NCI-H510A treated with DMSO at 0.1 percent for 48 hours (cell line): ENCODE measurements at regions not wholly inside any gene's neighbourhood (a gene's known extent, or its start where the extent isn't known, plus 50 kb on each side); places are given as distances from the start of the nearest gene placed in this dataset.
"Not testable (repeated sequence)": the region's sequence is repeated elsewhere in the genome, so short reads cannot be mapped to it uniquely, and the experiment has no call there.

Source experiments
- DNase-seq: peaks from one replicate; lab custom pipeline; 2025; lab: John Stamatoyannopoulos, UW

DNA sequence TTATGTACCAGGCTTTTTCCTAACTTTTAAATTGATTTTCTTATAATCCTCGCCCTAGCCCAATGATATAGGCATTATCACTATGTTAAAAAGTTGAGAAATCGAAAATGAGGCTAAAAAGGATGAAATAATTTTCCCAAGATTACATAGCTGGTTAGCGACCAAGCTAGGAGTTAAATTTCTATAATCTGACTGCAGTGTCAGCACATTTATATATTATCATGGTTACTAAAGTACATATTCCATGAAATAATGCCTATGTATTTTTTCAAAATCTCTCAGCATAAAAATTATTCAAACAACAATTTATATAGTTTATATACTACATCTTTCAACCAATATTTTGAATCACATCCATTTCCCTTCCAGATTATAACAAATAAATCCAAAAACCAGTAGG, 317.3 kb upstream of the TFPI start:
- no peak for DNase-seq

DNA sequence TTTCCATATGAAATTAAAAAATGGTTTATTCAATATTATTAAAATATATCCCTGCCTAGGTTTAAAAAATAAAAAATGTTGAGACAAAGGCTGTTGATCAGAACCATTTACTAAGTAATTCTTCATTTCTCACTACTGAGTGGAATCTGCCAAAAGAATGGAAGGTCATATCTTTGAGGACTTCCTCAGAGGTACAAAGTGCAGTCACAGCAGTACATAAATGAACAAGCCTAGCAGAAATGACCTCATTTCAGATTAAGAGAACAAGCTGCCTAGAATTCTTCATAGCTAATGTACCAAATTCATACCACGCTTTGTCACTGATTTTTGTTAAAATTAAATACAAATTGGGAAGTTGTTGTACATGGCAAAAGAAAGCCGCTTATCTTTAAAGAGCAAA, 318.9 kb upstream of the TFPI start:
- no peak for DNase-seq

DNA sequence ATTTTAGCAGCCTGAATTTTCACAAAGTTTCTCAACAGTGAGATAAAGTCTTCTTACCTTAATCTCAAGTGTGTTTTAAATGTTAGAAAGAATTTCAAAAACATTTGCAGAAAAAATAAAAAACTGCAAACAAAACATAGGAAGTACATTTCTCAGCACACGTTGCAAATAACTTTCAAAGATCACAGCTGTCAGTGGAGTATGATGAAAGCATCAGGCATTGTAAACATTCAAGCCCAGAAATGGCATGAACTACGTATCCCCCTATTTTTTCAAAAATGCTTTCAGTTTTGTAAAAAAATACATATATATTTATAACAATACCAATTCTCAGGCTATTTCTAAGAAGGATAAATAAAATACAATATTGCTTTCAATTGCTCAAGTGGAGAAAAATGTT, 320.6 kb upstream of the TFPI start:
- DNase-seq, result no peak

DNA sequence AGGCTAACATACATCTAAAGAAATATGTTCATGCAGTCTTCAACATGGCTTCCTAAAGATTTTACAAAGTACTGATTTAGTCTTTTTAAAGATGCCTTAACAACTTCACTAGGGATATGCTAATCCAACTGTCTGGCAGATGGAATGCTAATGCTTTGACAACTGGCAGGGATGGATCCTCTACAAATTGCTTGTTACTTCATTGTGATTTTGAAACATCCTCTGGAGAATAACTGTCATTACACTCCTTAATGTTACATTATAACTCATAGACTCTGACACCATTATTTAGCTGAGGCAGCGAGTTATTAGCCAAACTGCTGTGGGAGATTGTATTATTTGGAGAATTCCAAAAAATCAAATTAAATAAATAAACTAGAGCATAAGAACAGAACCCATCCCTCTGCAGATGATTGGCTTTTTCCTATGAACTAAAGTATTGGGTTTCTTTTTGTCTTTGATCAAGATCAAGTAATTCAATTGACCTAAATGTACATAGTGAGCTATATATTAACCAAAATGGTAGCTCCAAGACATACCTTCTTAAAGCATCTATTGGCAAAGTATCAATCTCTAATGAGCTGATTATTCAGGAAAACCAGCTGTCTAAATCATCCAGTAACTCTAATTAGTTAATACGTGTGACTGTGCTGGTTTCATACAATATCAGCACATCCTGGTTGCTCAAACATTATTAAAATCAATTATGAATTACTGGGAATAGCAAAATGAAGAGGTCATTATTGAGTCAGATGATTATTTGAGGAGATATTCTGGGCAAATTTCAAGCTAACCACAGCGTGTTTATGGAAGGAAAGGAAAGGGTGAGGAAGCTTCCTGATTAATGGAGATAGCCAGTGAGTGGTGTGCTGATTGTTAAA, 321.3 kb upstream of the TFPI start:
- no peak for DNase-seq

DNA sequence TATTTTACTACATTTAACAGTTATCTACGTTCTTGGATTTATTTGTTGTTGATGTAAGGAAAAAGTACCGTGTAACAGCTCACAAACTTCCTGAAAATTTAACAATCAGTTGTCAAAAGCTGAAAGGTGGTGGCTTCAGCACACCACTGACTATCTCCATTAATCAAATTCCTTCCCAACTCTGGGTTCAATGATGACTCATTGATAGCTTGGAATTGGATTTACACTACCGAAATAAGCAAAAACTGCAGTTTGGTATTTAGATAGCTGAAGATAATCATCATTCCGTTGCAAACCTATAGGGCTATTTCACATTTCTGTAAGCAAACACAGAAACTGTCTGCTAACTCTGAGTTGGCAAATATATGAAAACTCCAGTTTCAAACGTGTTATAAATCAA, 322.3 kb upstream of the TFPI start:
- DNase-seq, result no peak

DNA sequence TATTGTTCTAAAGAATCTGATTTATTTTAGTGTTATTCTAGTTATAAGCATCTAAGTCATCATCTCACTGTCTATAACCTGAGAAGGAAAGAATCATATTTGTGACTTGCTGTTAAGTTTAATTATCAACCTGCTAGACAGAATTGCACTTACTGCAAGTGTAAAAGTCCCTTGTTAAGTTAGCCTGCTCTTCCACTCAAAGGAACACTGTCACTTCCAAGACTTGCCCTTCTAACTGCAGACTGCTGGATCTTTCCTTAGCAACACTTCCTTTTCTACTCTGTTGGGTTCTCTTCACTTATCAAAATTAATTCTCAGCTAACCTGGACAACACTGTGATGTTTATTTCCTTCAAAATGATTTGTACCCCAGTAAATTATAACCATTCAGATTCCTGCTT, 323.2 kb upstream of the TFPI start:
- DNase-seq, result no peak

DNA sequence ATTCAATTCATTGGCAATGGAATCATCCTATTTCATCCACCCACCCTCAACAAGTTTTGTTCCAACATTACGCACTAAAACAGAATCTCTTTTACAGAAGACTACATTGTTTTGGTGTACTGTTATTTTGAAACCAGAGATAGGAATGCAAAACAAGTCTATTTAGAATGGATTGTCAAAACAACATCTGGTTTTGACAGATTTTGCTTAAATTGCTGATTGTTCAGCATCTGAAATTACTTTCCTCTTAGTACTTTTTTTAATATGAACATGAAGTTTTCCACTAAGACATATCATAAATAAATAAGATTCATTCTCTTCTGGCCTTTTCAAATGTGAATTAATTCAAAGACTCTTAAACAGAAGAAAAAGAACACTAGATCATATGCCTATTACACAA, 323.9 kb upstream of the TFPI start:
- no peak for DNase-seq

DNA sequence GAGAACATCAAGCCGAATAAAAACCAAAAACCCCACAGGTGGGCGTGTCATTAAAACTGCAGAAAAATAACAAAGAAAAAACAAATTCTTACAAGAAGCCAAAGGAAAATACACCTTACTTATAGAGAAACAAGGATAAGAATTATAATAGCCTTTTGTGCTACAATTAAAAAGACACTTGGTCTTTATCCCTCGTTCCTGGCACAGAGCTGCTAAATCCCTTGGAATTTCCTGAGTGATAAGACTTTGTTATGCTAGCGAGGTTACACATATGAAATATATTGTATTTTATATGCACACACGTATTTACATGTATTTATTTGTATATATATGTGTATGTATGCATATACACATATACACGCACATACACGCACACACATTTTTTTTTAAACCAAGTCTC, 325.3 kb upstream of the TFPI start:
- DNase-seq, result no peak

DNA sequence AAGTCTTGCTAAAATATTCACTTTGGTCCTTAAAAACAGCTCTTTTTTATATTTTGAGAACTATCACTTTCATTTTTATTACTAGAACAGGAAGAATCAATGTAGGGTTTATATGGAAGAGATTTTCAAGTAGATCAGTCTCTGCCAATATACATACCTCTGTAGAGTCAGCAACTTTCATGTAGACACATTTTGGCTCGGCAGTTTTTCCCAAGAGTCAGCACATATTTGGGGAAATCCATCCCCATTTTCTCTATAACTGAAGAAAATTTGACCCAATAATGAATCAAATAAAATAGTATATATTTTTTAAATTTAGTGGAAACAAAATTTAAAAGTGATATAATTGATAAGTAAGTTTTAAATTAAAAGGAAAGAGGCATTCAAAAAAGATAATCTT, 329.8 kb upstream of the TFPI start:
- no peak for DNase-seq

DNA sequence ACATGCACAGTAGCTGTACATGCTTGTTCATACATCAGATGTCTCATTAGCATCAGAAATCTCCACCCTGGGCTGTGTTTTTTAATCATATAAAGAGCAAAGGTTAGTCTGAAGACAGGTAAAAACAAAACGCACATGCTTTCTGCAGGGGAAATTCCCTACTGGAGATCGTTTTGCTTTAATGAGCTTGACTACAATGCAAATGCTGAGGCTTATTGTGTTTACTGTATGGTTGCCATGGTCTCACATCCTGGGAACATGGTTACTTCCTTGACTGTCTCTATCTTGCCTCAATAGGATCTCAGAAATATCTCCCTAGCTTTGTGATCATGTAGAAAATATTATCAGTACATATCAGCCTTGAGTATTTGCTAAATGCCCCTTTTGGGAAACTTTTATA, 336.5 kb upstream of the TFPI start:
- no peak for DNase-seq

DNA sequence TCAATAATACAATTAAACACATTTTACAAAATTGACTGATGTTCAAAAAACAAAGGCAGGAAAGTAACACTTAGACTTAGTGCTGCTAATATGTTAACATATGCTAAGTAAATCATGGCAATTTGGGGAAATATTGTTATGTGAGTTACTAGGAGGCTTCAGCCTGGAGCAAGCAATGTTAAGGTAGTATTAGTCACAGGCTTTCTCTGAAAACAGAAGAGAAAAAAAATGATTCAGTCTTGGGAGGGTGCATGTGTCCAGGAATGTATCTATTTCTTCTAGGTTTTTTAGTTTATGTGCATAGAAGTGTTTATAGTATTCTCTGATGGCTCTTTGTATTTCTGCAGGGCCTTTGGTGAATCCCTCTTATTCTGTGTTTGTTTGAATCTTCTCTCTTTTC, 345.8 kb upstream of the TFPI start:
- DNase-seq, result no peak

DNA sequence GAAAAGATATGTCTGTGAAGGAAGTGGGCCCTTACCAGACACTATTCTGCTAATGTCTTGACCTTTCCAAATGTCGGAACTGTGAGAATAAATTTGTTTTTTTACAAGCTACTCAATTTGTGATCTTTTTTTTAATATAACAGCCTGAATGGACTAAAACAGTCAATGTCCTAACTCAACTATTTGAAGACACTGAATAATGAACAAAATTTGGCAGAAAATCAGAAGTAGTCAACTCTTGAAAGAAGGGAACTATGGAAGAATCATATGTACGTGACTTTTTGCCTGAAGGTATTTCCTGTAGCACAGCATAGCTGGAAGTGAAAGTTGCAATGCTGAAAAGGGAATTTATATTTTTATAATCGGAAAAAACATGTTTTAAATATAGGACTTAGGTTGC, 351.8 kb upstream of the TFPI start:
- DNase-seq, result no peak

DNA sequence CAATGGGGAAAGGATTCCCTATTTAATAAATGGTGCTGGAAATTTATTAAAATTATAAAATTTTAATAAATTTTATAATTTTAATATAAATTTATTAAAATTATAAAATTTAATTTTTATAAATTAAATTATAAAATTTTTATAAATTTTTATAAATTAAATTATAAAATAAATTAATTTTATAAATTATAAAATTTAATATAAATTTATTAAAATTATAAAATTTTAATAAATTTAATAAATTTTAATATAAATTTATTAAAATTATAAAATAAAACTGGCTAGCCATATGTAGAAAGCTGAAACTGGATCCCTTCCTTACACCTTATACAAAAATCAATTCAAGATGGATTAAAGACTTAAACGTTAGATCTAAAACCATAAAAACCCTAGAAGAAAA, 356.7 kb upstream of the TFPI start:
- DNase-seq, result not testable (repeated sequence)

DNA sequence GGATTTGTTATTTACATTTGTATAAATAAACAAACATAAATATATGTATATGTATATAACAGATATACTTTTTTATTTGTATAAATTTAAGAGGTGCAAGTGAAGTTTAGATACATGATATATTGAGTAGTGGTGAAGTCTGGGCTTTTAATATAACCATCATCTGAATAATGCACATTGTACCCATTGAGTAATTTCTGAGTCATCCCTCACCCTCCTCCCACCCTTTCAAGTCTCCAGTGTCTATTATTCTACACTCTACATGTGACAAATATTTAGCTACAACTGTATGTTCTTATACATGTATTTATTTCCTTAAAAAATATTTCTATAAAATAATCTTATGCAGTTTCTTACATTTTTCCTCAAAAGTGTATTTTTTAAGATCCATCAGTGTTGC, 358.7 kb upstream of the TFPI start:
- DNase-seq, result no peak

DNA sequence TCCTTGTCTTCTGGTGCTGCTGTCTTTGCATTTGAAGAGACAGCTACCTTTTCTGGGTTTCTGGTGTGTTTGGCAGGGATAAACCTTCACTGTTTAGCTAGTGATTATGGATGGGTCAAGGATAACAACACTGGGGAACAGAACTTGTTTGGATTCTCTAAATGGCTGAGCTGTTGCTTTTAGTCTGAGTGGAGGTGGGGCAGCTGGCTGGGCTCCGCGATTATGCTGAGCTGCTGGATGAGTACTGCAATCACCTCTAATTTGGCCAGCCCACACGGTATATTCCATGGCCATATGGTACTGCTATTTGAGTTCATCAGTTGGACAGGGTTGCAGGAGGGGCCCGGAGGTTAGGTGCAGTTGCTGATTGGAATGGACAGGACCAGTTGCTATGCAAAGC, 361.6 kb upstream of the TFPI start:
- no peak for DNase-seq

DNA sequence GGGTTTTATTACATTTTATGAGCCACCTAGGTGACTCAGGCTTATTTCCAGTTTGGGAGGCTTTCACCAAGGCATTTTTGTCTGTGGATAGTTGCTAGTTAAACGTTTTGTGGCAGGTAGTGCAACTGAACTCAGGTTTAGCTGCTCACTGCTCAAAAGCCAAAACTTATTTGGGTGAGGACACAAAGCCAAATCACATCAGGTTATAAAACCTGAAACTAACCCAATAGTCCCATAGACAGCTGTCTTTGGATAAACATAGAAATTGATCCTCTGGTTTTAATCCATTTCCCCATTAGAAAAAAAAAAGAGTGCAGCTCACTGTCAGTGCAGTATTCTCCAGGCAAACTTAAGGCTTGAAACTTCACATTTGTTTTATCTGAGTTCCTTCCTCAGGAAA, 362.6 kb upstream of the TFPI start:
- DNase-seq, result no peak

DNA sequence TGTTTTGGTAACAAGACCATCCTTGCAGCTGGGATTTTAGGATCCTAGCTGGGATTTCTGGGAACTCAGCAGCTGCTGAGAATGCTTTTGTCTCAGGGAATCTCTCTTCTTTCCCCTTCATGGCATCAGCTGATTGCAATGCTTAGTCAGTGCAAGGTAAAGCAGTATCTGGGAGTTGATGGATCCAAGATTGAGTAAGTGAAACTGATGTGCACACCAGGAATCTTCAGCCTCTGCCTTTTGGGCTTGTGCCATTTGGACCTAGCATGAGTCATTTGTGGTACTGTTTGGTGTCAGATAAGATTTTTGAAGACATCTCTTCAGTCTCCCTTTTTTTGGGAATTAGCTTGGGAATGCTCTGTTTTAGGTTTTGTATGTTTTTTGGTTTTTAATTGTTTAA, 363.3 kb upstream of the TFPI start:
- DNase-seq, result no peak

DNA sequence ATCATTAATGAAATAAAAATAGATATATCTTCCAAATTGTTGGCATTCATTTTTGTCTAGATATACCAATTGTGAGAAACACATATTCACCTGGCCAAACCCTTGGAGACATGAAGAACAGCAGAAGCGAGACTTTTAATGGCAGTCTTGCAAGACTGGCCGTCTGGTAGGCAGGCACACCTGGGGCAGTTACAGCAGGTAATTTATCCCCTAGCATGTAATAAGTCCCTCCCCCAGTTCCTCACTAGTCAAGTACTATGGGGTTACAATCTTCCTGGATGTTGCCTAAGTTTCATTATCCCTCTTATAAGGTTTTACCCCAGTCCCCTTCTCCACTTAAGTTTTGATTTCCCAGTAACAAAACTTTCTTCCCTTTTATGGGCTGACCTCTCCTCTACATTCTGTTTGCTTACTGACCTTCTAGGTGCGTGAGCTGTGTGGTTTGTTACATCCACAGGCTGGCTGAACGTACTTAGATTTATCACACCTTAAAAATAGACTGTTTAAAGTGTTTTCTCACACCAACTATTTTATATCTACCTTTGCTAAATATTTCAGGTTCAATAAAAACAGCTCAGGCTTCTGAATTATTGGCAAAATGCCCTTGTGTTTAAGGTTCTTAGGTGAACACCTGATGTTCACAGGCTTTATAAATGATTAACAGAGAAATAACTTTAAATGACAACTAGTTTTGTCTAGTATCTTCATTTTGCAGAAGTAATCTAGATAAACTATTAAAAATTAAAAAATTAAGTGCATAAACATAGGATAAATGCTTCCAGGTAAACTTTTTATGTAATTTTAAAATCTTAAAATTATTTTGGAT, 365.0 kb upstream of the TFPI start:
- no peak for DNase-seq

DNA sequence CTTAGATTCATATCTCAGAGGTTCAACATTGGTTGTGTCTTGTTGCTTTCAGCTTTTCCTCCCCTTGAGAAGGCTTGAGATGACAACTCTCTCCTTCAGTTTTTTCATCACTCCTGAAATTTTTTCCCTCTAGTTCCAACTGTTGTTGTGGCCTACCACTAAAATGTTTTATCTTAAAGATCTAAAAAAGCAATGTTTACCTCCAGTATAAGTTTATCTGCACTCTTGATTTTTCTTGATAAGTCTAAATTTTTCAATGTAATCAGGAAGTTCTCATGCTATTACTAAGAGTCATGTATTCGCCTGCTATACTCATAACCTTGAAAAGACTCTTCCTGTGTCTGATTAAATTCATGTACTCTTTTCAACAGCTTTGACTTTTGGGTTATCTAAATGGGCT, 366.3 kb upstream of the TFPI start:
- DNase-seq, result no peak

DNA sequence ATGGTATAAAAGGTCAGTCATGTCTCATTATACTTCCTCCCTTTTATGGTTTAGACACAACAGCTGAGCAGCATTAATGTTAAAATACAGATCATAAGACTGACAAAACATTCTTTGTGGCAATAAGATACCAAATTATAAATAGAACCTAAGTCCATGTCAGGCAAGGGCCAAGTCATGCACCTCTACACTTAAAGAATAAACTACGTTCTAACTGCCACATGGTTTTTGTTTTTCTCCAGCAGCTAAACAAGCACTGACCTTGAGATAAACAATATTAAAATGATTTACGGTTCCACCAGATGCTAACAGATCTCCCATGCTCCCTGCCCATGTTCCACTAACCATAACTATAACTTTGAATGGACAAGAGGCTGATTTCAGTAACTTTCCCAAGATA, 368.6 kb upstream of the TFPI start:
- no peak for DNase-seq

DNA sequence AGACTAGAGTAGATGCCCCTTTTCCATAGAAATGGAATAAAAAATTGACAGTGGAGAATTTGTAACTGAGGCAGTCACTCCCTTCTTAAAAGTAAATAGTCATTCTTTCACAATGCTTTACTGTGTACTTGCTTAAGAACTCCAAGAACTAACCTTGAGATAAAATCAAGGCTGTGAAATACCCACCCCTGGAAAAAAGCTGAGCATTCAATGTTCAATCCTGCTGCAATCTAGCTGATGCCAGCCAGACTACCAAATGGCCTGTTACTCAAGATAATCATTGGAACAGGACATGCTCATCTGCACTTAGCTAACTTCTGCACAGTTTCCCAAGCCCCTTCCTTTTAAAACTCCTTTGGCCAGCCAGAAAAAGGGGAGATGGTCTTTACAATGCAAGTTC, 367.4 kb upstream of the GULP1 start:
- DNase-seq, result no peak

DNA sequence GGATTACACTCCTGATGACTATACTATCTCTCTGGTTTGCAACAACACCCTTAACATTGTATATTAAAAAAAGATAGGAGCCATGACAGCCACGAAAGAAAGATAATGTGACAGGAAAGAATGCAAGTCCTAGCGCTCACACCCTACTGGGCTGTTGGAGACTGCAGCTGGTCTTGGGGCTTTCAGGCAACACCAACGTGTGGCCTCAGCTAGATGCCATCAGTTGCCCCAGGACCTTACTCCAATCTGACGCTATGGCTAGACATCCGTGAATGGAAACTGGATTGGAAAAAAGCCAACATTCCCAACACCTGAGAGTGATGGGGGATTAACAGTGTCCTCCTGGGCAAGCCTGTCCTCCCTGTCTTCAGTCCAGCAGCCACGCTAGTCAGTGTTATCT, 357.4 kb upstream of the GULP1 start:
- DNase-seq, result no peak

DNA sequence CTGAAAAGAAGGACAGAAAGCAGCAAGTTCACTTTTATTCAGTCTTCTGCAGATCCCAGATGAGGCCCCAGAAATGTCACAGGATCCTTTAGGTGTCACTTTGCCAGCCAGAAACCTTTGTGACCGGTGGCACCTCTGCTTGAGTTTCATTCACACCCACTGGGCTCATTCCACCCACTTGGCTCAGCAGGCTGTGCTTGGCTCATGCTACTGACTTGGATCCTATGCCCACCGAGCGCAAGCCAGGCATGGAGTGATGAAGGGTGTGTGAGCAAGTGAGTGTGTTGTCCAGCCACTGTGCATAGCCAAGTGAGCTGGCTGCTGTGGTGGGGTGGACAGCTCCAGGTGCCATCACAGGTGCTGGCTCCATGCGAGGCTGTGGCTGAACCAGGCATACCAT, 357.0 kb upstream of the GULP1 start:
- no peak for DNase-seq

DNA sequence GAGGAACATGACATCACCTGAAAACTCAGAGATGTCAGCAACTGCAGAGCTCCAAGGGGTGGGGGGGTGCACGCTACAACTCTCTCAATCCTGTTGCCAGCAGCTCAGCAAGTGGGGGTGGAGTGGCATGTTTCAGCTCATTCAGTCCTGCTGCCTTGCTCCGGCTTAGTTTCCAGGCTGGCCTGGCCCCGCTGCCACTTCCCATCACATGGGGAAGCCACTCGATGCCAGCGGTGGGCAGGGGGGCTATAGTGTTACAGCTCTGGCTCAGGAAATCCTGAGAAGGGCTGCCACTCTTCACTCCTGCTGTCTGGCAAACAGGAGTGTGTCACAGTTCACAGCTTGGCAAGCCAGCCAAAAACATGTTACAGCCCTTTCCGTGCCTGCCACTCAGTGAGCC, 356.5 kb upstream of the GULP1 start:
- DNase-seq, result no peak
